T-helper 1 cell treated with Interleukin-12 subunit alpha and Interleukin-12 subunit beta and Interleukin-4 antibody, amounts not matched to agents 30 μg/mL and 1 μg/mL, for 36 hours (primary cell): ENCODE measurements at regions not wholly inside any gene's neighbourhood (a gene's known extent, or its start where the extent isn't known, plus 50 kb on each side); places are given as distances from the start of the nearest gene placed in this dataset.
"Not testable (repeated sequence)": the region's sequence is repeated elsewhere in the genome, so short reads cannot be mapped to it uniquely, and the experiment has no call there.

ENCODE experiments used
- H3K27ac Mint-ChIP-seq: one replicate; pipeline ENCODE4 v1.8.0; 2021; ENCODE audit warnings: mild to moderate bottlenecking, mixed read lengths
- H3K27me3 Mint-ChIP-seq: one replicate; pipeline ENCODE4 v1.8.0; 2021; ENCODE audit warnings: low read depth, mixed read lengths
- H3K36me3 Mint-ChIP-seq: one replicate; pipeline ENCODE4 v1.8.0; 2021; ENCODE audit warnings: low read depth, mixed read lengths
- H3K4me1 Mint-ChIP-seq: one replicate; pipeline ENCODE4 v1.8.0; 2021; ENCODE audit warnings: low read depth, mixed read lengths
- H3K4me3 Mint-ChIP-seq: one replicate; pipeline ENCODE4 v1.8.0; 2021; ENCODE audit warnings: mild to moderate bottlenecking, moderate library complexity, mixed read lengths
- H3K9me3 Mint-ChIP-seq: one replicate; pipeline ENCODE4 v1.8.0; 2021; ENCODE audit warnings: mixed read lengths

GRCh38 chr11:44418456-44418830, 108.5 kb upstream of the ALX4 start:
- H3K27me3 Mint-ChIP-seq = no peaks in the 10 kb centered on the region
- no peak overlapping the region for H3K4me3 Mint-ChIP-seq
- H3K4me1 Mint-ChIP-seq = no peaks in the 10 kb centered on the region
- H3K27ac Mint-ChIP-seq = no peak overlapping the region
- no peaks in the 10 kb centered on the region for H3K36me3 Mint-ChIP-seq
- no peaks in the 10 kb centered on the region for H3K9me3 Mint-ChIP-seq

GRCh38 chr11:44421090-44421675, 111.2 kb upstream of the ALX4 start:
- H3K9me3 Mint-ChIP-seq = no peaks in the 10 kb centered on the region
- H3K27me3 Mint-ChIP-seq = peaks cover 10% of the 10 kb centered on the region
- H3K27ac Mint-ChIP-seq = no peak overlapping the region
- H3K4me3 Mint-ChIP-seq = no peak overlapping the region
- H3K36me3 Mint-ChIP-seq = no peaks in the 10 kb centered on the region
- H3K4me1 Mint-ChIP-seq = no peaks in the 10 kb centered on the region

GRCh38 chr11:44423289-44423688, 113.3 kb upstream of the ALX4 start:
- Mint-ChIP-seq H3K4me1 (no peaks in the 10 kb centered on the region), H3K4me3 (no peak overlapping the region), H3K27me3 (peaks cover 10% of the 10 kb centered on the region), H3K9me3 (no peaks in the 10 kb centered on the region), H3K27ac (no peak overlapping the region), H3K36me3 (no peaks in the 10 kb centered on the region)

- Mint-ChIP-seq H3K27ac (no peak overlapping the region), H3K4me3 (no peak overlapping the region), H3K4me1 (no peaks in the 10 kb centered on the region), H3K27me3 (peaks cover 10% of the 10 kb centered on the region), H3K36me3 (no peaks in the 10 kb centered on the region), H3K9me3 (no peaks in the 10 kb centered on the region)
These were observed 114.9 kb upstream of the ALX4 start for GRCh38 chr11:44424841-44425240.

GRCh38 chr11:44426119-44426518, 116.2 kb upstream of the ALX4 start:
- H3K27me3 Mint-ChIP-seq = peaks cover 13% of the 10 kb centered on the region
- no peaks in the 10 kb centered on the region for H3K9me3 Mint-ChIP-seq
- H3K4me3 Mint-ChIP-seq = no peak overlapping the region
- no peaks in the 10 kb centered on the region for H3K36me3 Mint-ChIP-seq
- H3K27ac Mint-ChIP-seq = no peak overlapping the region
- no peaks in the 10 kb centered on the region for H3K4me1 Mint-ChIP-seq

GRCh38 chr11:44426958-44427357, 117.0 kb upstream of the ALX4 start:
- no peak overlapping the region for H3K27ac Mint-ChIP-seq
- no peak overlapping the region for H3K4me3 Mint-ChIP-seq
- no peaks in the 10 kb centered on the region for H3K4me1 Mint-ChIP-seq
- no peaks in the 10 kb centered on the region for H3K9me3 Mint-ChIP-seq
- peaks cover 13% of the 10 kb centered on the region for H3K27me3 Mint-ChIP-seq
- no peaks in the 10 kb centered on the region for H3K36me3 Mint-ChIP-seq

- no peak overlapping the region for H3K4me3 Mint-ChIP-seq
- no peak overlapping the region for H3K27ac Mint-ChIP-seq
- peaks cover 13% of the 10 kb centered on the region for H3K27me3 Mint-ChIP-seq
- no peaks in the 10 kb centered on the region for H3K9me3 Mint-ChIP-seq
- H3K4me1 Mint-ChIP-seq = no peaks in the 10 kb centered on the region
- H3K36me3 Mint-ChIP-seq = no peaks in the 10 kb centered on the region
These were observed 117.5 kb upstream of the ALX4 start for GRCh38 chr11:44427432-44427831.

GRCh38 chr11:44430140-44430539, 120.2 kb upstream of the ALX4 start:
- no peak overlapping the region for H3K27ac Mint-ChIP-seq

GRCh38 chr11:44434191-44434590, 124.3 kb upstream of the ALX4 start:
- no peaks in the 10 kb centered on the region for H3K36me3 Mint-ChIP-seq
- no peaks in the 10 kb centered on the region for H3K9me3 Mint-ChIP-seq
- no peak overlapping the region for H3K27ac Mint-ChIP-seq
- H3K27me3 Mint-ChIP-seq = peaks cover 9% of the 10 kb centered on the region
- no peak overlapping the region for H3K4me3 Mint-ChIP-seq
- no peaks in the 10 kb centered on the region for H3K4me1 Mint-ChIP-seq

More at GRCh38 chr11:44430140-44430539, 120.2 kb upstream of the ALX4 start:
- Mint-ChIP-seq H3K9me3 (no peaks in the 10 kb centered on the region), H3K36me3 (no peaks in the 10 kb centered on the region), H3K4me3 (no peak overlapping the region), H3K4me1 (no peaks in the 10 kb centered on the region), H3K27me3 (peaks cover 9% of the 10 kb centered on the region)

- Mint-ChIP-seq H3K4me1 (no peaks in the 10 kb centered on the region), H3K27me3 (peaks cover 19% of the 10 kb centered on the region), H3K4me3 (no peak overlapping the region), H3K9me3 (peaks cover under 1% of the 10 kb centered on the region), H3K36me3 (no peaks in the 10 kb centered on the region), H3K27ac (no peak overlapping the region)
These were observed 127.2 kb upstream of the ALX4 start for GRCh38 chr11:44437122-44437521.

GRCh38 chr11:44442893-44443673, 122.4 kb upstream of the CD82 start:
- not testable (repeated sequence) for H3K27ac Mint-ChIP-seq, H3K36me3 Mint-ChIP-seq, H3K4me1 Mint-ChIP-seq, H3K4me3 Mint-ChIP-seq, H3K9me3 Mint-ChIP-seq
- H3K27me3 Mint-ChIP-seq = peaks cover 13% of the 10 kb centered on the region

GRCh38 chr11:44443836-44444769, 121.4 kb upstream of the CD82 start:
- H3K27ac Mint-ChIP-seq = no peak overlapping the region
- H3K9me3 Mint-ChIP-seq = peaks cover 6% of the 10 kb centered on the region
- no peaks in the 10 kb centered on the region for H3K36me3 Mint-ChIP-seq
- H3K4me3 Mint-ChIP-seq = no peak overlapping the region
- no peaks in the 10 kb centered on the region for H3K4me1 Mint-ChIP-seq
- peaks cover 13% of the 10 kb centered on the region for H3K27me3 Mint-ChIP-seq

GRCh38 chr11:44444770-44445321, 120.6 kb upstream of the CD82 start:
- Mint-ChIP-seq H3K4me3 (no peak overlapping the region), H3K4me1 (no peaks in the 10 kb centered on the region), H3K27ac (no peak overlapping the region), H3K36me3 (no peaks in the 10 kb centered on the region), H3K27me3 (peaks cover 8% of the 10 kb centered on the region), H3K9me3 (peaks cover 6% of the 10 kb centered on the region)

- Mint-ChIP-seq H3K4me3 (no peak overlapping the region), H3K27ac (no peak overlapping the region), H3K9me3 (peaks cover 6% of the 10 kb centered on the region), H3K27me3 (no peaks in the 10 kb centered on the region), H3K4me1 (no peaks in the 10 kb centered on the region), H3K36me3 (no peaks in the 10 kb centered on the region)
These were observed 119.7 kb upstream of the CD82 start for GRCh38 chr11:44445500-44446365.
